ENCODE measurements at regions not wholly inside any gene's neighbourhood (a gene's known extent, or its start where the extent isn't known, plus 50 kb on each side); places are given as distances from the start of the nearest gene placed in this dataset.

GRCh38 chr17:73831699-73832098, 187.5 kb upstream of the SDK2 start:
- TF ChIP-seq NFYC (CRISPR knock-in tag; IDR thresholded peaks at IDR 0.05) (no peak), SKIL (CRISPR knock-in tag; IDR thresholded peaks at IDR 0.05; ENCODE audit: borderline replicate concordance) (no peak), CC2D1A (CRISPR knock-in tag; IDR thresholded peaks at IDR 0.05) (no peak), JUND (CRISPR knock-in tag; IDR thresholded peaks at IDR 0.05) (no peak), ZNF296 (CRISPR knock-in tag; conservative IDR thresholded peaks at IDR 0.05) (no peak), JDP2 (CRISPR knock-in tag; IDR thresholded peaks at IDR 0.05; ENCODE audit: borderline replicate concordance) (no peak), MEF2D (CRISPR knock-in tag; IDR thresholded peaks at IDR 0.05) (no peak), DDIT3 (CRISPR knock-in tag; IDR thresholded peaks at IDR 0.05) (no peak), NPAS2 (CRISPR knock-in tag; IDR thresholded peaks at IDR 0.05; ENCODE audit: borderline replicate concordance) (no peak), ZNF839 (CRISPR knock-in tag; IDR thresholded peaks at IDR 0.05; ENCODE audit: borderline replicate concordance) (no peak), RBM22 (optimal IDR thresholded peaks at IDR 0.05; ENCODE audit: low read length) (no peak), RFXAP (CRISPR knock-in tag; IDR thresholded peaks at IDR 0.05; ENCODE audit: borderline replicate concordance) (no peak), HNRNPLL (IDR thresholded peaks at IDR 0.05; ENCODE audit: low read depth, low read length, poor library complexity, severe bottlenecking) (no peak)
- TF ChIP-seq, protein P1, sequence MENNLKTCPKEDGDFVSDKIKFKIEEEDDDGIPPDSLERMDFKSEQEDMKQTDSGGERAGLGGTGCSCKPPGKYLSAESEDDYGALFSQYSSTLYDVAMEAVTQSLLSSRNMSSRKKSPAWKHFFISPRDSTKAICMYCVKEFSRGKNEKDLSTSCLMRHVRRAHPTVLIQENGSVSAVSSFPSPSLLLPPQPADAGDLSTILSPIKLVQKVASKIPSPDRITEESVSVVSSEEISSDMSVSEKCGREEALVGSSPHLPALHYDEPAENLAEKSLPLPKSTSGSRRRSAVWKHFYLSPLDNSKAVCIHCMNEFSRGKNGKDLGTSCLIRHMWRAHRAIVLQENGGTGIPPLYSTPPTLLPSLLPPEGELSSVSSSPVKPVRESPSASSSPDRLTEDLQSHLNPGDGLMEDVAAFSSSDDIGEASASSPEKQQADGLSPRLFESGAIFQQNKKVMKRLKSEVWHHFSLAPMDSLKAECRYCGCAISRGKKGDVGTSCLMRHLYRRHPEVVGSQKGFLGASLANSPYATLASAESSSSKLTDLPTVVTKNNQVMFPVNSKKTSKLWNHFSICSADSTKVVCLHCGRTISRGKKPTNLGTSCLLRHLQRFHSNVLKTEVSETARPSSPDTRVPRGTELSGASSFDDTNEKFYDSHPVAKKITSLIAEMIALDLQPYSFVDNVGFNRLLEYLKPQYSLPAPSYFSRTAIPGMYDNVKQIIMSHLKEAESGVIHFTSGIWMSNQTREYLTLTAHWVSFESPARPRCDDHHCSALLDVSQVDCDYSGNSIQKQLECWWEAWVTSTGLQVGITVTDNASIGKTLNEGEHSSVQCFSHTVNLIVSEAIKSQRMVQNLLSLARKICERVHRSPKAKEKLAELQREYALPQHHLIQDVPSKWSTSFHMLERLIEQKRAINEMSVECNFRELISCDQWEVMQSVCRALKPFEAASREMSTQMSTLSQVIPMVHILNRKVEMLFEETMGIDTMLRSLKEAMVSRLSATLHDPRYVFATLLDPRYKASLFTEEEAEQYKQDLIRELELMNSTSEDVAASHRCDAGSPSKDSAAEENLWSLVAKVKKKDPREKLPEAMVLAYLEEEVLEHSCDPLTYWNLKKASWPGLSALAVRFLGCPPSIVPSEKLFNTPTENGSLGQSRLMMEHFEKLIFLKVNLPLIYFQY (CRISPR knock-in tag; IDR thresholded peaks at IDR 0.05; ENCODE audit: borderline replicate concordance) = no peak
- TF ChIP-seq, protein P2, sequence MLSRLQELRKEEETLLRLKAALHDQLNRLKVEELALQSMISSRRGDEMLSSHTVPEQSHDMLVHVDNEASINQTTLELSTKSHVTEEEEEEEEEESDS (CRISPR knock-in tag; IDR thresholded peaks at IDR 0.05; ENCODE audit: borderline replicate concordance) = no peak
- Histone ChIP-seq H3K27me3 (ENCODE audit: control insufficient read depth in 1 of 2, insufficient read depth in 2 of 2, low read length in 2 of 2) (peaks cover 2 to 41% of the 10 kb centered on the region in 2 experiments; a peak in 4 of 5 replicates), H3K9me3 (ENCODE audit: low read length) (no peaks in the 10 kb centered on the region), H2AFZ (ENCODE audit: low read length) (no peak overlapping the region), H4K20me1 (ENCODE audit: insufficient read depth, low read length) (no peaks in the 10 kb centered on the region), H3K4me2 (ENCODE audit: low read depth, low read length) (no peak overlapping the region), H3K4me3 (replicated peaks in 1 of 3; ENCODE audit: insufficient read depth in 1 of 3, low read depth in 2 of 3, low read length in 3 of 3) (no peak overlapping the region), H3K27ac (ENCODE audit: extremely low read length, insufficient read depth, low read length) (no peak overlapping the region), H3K9ac (ENCODE audit: insufficient read depth, low read depth, low read length) (no peak overlapping the region), H3K79me2 (ENCODE audit: insufficient read depth, low read length) (no peaks in the 10 kb centered on the region), H3K36me3 (replicated peaks in 1 of 2; ENCODE audit: control insufficient read depth in 1 of 2, insufficient read depth in 2 of 2, low read length in 2 of 2) (no peaks in the 10 kb centered on the region), H3K4me1 (ENCODE audit: insufficient read depth, low read length) (peaks cover 15% of the 10 kb centered on the region)
- 62% methylated on average over 6 of the region's 6 CpGs for WGBS (ENCODE audit: low lambda C conversion rate)
- no peak for DNase-seq (ENCODE audit: low spot score)
- in situ Hi-C loops (cut with HindIII; ENCODE audit: extremely low pct_ligation_motif_present, low pct_unique_long_range_greater_than_20kb) = no loop called here
- no peak for ATAC-seq
- POLR2A ChIA-PET = no interaction called here
- intact Hi-C loops (cut with micrococcal nuclease; ENCODE audit: unreplicated experiment) = no loop called here
- no TSS peak for BruUV-seq (replicated peaks)
- FAIRE-seq = no peak
- CTCF ChIA-PET (ENCODE audit: low intra/inter-chr PET ratio, low total read pairs) = no interaction called here

Data from HepG2 (cell line).